NCI-H146 treated with DMSO at 0.1 percent for 48 hours (cell line): ENCODE measurements at regions not wholly inside any gene's neighbourhood (a gene's known extent, or its start where the extent isn't known, plus 50 kb on each side); places are given as distances from the start of the nearest gene placed in this dataset.

ENCODE experiments used
- DNase-seq: peaks from one replicate; lab custom pipeline; 2025; ENCODE audit not compliant: unreplicated experiment; lab: John Stamatoyannopoulos, UW

GRCh38 chr18:78656346-78656925 is 323.2 kb upstream of the SALL3 start:
- DNase-seq = no peak

DNA sequence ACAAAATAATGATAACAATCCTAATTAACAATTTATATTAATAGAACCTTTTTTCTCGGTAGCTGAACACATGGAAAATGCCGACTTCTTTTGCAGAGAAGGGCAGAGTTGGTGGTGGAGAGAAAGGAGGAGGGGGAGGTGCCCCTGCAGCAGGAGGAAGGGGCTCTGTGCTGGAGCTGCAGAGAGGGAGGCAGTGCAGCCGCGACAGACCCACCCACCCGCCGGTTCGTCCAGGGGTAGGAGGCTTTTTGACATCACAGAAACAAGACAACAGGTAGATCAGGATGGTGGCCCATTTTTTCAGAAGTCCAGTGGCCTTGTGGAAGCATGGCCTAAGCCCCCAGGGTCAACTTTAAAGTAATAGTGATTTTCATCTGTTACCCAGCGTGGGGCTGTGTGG is 321.1 kb upstream of the SALL3 start:
- no peak for DNase-seq

DNA sequence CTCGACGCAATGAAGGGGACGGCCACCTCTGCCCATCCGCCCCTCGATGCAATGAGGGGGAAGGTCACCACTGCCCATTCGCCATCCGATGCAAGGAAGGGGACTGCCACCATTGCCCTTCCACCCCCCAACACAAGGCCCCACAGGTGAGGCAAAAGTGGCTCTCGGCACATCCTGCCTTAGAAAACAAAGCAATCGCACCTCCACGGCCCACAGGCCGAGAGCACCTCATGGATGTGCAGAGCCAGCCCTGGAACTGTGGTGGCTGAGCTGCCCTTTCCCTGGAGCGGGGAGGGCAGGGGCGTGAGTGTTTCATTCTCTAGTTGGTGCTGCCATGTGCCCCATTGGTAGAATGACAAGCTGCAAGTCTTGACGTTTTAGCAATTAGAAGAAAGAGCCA is 320.6 kb upstream of the SALL3 start:
- DNase-seq = no peak

DNA sequence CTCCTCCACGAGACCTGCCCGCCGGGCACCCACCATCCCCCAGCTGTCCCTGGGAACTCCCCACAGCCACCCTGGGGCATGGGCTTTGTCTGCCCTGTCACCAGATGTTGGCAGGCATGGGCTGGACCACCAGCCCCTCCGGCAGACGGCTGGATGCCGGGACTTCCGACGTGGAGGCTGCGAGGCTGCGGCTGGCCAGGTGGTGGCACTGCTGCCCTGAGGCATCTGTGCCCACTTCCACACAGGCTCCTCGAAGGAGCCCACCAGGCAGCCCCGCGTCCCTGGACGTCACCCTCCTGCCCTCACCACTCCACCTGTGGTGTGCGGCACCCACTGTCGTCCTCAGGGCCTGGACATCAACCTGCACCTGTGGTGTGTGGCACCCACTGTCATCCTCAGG is 319.9 kb upstream of the SALL3 start:
- DNase-seq = peak; percentile 23

DNA sequence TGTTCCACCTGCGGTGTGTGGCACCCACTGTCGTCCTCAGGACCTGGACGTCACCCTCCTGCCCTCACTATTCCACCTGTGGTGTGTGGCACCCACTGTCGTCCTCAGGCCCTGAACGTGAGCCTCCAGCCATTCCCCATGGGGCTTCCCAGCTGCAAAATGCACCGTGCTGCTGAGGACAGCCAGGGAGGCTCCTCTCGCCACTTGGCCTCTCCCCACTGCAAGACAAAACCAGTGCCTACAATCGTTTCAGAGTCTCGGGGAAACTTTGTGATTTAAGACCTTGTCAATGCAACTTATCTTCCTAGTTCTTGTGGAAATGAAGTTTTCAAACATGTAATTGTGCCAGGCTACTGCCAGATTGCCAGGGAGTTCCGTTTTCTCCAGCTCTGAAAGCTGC is 319.3 kb upstream of the SALL3 start:
- no peak for DNase-seq

DNA sequence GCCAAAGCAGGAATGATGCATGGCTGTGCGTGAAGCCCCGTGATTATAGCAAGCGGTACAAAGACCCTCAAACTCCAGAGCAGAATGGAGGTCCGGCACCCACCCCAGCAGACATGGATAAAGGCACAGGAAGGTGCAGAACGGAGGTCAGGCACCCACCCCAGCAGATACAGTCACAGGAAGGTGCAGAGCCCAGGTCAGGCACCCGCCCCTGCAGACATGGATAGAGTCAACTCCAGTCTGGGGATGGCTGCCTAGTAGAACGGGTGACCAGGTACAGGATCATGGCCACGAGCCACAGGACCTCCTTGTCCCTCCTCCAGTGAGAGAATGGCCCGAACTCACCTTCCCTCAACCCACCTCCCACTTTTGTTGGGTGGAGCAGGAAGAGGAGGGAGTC is 318.3 kb upstream of the SALL3 start:
- no peak for DNase-seq

DNA sequence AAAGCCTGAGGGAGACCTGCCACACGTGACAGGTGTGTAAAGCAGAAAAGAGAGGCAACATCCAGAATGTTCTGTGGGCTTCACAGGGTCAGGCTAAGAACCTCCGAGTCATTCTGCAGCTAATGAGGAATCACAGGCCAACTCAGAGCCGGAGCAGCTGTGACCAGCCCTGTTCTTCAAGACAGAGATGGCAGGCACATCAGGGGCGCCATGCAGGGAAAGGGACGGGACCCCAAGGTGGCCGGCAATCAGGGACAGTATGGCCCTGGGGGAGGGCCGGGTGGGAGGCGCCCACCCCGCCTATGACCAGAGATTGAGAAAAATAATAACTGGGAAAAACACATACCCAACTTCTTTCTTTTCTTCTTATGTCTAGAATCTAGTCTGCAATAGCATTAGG is 316.7 kb upstream of the SALL3 start:
- no peak for DNase-seq

DNA sequence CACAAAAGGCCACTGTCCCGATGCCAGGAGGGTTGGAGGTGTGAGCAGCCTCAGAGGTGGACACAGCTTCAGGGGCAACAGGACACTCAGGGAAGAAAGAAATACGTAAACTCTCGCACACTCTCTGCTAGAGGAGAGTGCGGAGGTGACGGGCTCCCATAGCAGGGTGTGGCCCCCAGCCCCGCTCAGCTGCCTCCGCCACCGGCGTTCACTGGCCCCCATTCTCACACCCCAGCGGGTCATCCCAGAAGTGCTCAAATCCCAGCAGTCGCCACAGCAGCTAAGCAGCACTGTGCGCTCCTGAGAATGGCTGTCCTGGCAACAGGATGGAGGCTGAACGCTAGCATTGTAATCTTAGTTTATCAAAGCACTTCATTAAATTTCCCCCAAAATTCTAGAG is 315.6 kb upstream of the SALL3 start:
- DNase-seq = no peak

GRCh38 chr18:78664848-78665247 is 314.8 kb upstream of the SALL3 start:
- DNase-seq = no peak

DNA sequence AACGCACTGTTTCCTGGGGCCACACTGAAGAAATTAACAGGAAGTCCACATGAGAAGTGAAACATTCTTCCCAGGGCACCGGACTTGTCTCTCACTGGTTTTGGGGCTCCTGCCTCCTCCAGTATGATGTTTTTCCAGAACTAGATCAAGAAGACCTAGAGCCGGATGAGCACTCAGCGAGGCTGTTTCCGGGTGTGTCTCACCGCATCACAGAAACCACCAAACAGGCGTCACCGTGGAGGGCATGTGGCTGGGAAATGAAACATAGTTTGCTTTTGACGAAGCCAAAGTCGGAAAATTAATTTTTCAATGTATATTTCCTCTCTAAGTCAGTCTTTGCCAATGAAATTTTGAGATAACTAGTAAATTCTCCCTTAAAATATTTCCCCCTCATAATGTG is 314.0 kb upstream of the SALL3 start:
- no peak for DNase-seq

DNA sequence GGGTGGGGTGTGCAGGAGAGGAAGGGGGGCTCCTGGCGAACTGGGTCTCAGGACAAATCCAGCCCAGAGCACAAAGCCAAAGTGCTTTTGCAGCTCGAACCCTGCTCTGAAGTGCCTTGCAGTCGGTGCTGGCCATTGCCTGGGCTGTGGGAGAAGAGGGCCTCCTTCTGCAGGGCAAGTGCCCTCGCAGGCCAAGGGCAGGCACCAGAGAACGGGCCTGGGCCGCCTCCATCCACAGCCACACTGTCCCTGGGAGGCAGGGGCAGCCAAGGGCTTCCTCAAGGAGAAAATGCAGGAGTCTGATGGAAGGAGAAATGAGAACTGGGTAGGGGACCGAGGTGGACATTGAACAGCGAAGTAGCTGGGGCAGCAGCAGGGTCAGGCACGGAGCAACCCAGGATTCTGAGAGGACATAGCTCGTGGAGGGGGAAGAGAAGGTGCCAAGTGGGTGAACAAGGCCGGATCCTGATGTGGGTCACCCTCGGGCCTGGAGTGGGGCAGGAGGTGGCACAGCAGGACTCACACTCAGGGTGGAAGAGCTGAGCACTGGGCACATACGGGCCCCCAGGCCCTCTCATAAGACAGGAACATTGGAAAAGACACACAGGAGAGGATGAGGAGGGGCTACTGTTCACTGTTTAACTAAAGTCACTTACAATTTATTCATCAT is 312.8 kb upstream of the SALL3 start:
- DNase-seq = no peak

- DNase-seq = peak; percentile 29
Measured at GRCh38 chr18:78670778-78671391, 308.7 kb upstream of the SALL3 start.

DNA sequence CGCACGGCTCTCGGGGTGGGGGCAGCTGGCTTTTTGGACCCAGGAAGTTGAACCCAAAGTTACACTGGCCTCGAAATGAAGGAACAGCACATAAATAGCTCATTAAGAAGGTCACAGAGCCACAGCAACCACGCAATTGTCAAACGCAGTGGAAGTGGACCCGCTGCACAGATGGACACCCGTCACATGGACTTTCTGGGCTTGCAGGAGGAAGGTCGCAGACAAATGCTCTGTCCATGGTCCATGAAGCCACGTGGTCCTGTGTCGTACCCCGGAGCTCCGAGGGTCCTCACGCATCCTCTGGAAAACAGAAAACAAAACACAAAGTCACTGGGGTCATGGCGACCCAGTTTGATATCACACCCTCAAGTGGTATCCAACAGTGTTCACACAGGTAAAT is 308.1 kb upstream of the SALL3 start:
- no peak for DNase-seq

- DNase-seq = no peak
Measured at GRCh38 chr18:78672862-78673446, 306.7 kb upstream of the SALL3 start.

- no peak for DNase-seq
Measured at GRCh38 chr18:78673516-78674321, 305.9 kb upstream of the SALL3 start.

DNA sequence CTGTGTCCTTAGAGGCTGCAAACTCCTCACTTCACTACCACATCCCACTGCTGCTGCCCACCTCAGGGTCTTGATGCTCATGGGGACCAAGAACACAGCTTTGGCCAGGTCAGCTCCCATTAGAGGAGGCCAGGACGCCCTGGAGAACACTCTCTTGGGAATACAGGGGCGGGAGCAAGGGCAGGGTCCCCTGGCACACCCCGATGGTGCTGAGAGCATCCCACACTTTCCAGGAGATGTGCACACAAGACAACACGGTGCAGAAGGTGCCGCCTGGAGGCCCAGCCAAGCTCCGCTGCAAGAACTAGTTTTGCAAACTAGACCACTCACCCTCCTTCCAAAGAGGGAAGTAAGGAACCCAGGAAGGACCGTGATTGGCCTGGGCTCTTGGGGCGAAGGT is 304.4 kb upstream of the SALL3 start:
- no peak for DNase-seq

- no peak for DNase-seq
Measured at GRCh38 chr18:78676622-78677482, 302.8 kb upstream of the SALL3 start.

- no peak for DNase-seq
Measured at GRCh38 chr18:78677483-78678317, 301.9 kb upstream of the SALL3 start.

DNA sequence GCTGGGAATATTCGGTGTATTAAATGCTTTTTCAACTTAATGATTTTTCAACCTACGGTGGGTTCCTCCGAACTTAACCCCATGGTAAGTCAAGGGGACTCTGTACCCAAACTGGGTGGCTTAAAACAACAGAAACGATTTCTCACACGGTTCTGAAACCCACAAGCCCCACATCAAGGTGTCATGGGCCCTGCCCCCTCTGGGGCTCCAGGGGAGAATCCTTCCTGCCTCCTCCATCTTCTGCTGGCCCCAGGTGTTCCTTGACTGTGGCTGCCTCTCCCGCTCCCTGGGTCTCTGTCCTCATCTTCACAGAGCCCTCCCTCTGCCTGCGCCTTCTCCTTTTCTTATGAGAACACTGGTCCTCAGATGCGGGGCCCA is 301.3 kb upstream of the SALL3 start:
- DNase-seq = no peak

DNA sequence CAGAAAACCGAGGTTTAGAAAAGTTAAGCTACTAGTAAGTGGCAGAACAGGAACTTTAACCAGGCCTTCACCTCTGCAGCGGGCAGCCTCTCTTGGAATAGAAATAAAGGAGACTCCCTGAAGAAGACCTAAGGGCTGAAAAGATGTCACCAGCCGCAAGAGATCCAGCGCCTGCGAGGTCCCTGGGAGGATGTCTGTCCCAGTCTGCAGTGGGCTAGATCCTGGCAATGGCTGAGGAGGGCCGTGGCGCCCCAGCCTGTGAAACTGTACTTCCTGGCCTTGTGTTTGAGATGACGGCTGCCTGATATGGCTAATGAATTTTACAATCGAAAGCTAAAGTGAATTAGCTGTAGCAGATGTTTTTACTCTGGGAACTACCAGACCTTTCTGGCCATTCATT is 300.6 kb upstream of the SALL3 start:
- DNase-seq = no peak
